H1 (cell line): ENCODE measurements at regions not wholly inside any gene's neighbourhood (a gene's known extent, or its start where the extent isn't known, plus 50 kb on each side); places are given as distances from the start of the nearest gene placed in this dataset.

Source experiments
- ZNF274 ChIP-seq: IDR thresholded peaks from 2 replicates; pipeline ENCODE4 v1.7.0; 2012; ENCODE audit warnings: low read length, borderline replicate concordance; ENCODE audit errors: extremely low read depth

DNA sequence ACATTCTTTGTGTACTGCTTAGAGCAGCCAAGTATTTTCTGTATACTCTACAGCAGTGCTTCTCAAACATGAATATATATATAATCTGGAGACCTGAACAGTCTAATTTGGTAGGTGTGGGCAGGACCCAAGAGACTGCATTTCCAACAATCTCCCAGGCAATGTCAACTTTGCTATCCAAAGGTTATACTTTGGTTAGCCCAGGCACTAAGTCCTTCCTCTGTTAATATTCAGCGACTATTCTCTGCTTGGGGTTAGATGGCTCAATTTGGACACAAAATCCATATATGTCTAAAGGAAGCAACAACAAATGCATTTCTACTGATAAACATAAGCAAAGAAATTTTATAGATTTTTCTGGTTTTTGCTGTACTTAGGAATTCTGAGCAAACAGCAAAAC is 480.0 kb upstream of the RPS6KA3 start (continued):
- no peak for TF ChIP-seq ZNF274
